ELR (cell line): ENCODE measurements at regions not wholly inside any gene's neighbourhood (a gene's known extent, or its start where the extent isn't known, plus 50 kb on each side); places are given as distances from the start of the nearest gene placed in this dataset.

Source experiments
- DNase-seq: peaks from one replicate; pipeline ENCODE4 v3.0.0-alpha.2; 2015; ENCODE audit warnings: low read depth

DNA sequence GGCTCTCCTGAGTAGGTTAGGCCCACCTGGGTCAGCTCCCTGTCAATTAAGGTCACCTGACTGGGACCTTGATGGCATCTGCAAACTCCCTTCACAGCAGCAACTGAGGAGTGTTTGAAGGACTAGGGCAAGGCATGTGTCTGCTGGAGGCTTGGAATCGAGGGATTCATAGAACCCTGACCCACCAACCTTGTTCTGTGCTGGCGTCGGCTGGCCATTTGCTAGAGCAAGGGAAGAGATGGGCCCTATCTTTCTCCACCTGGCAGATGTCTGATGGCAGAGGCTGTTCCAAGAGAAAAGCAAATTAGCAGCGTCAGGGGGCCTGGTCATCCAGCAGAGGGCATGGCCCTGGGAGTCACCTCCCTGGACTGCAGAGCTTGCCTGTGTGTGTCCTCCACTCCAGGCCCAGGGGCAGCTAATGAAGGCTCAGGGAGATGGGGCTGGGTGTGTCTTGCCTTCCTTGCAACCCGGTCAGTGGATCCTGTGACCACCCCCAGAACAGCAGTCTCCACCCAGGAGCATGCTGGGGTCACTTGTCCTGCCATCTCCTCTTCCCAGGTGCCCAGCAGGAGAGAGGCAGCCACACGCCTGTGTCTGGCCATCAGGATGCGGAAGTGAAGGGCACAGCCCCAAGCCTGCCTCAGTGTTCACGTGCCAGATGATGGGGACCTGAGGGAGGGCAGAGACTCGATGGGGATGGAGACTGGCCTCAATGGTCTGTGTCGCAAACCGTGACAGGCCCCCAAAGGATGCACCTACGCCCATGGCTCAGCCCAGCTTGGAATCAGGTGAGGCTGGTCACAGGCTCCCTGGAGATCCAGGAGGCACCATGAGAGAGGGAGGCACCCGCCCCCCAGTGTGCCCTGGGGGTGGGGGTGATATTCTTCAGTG is 53.9 kb downstream of the BARX1 start:
- DNase-seq: no peak

DNA sequence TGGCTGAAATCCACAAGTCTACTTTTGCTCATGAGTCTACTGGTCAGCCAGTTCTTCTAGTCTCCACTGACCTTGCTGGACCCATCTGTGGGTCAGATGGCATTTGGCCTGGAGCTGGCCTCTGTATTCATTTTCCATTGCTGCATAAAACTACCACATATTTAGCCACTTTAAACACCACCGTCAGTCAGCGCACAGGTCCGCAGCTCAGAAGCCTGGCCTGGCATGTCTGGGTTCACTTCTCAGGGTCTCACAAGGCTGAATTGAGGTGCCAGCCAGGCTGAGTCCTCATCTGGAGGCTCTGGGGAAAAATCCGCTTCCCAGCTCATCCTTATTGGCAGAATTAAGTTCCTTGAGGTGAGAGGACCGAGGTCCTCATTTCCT is 54.7 kb downstream of the BARX1 start:
- no peak for DNase-seq

- DNase-seq: no peak
These were observed 55.3 kb downstream of the BARX1 start for GRCh38 chr9:93899609-93900435.

DNA sequence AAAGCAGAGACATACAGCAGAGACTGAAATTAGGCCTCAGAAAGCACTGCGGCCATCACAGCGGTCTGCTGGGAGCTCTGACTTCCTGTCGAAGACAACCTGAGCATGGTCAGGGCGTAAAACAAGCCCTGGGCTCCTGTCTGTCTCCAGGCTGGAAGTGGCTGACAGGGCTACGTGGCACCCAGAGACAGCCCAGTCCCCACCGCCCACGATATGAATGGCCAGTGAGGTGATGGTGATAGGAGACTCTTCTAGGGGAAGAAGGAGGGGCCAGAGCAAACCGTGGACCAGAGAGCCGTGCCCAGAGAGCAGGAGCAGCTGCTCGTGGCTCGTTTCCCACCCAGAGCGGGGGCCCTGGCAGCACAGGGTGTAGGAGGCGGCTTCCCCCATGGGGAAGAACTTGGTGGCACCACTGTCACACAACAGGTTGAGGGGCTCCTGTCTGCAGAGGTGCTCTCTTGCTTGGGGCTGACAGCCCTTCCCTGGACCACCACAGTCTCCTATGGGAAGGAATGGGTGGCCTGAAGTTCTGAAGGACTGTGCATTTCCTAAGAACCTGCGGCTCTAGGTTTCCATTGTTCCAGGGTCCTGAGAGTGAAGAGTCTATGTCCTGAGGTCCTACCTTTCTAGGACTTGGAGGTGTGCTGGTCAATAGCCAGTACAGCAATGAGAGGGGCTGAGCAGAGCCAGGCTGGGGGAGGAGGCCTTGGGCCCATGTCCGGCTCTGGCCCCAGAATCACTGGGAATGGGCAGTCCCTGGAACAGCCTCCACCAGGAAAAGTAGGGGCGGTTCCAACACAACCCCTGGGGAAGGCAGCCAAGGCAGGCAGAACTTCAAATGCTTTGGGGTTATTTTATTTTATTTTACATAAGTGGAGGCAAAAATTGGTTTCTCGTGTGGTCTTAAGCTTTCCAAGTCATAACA is 56.4 kb downstream of the BARX1 start:
- no peak for DNase-seq

- DNase-seq: no peak
These were observed 57.1 kb downstream of the BARX1 start for GRCh38 chr9:93898026-93898425.

DNA sequence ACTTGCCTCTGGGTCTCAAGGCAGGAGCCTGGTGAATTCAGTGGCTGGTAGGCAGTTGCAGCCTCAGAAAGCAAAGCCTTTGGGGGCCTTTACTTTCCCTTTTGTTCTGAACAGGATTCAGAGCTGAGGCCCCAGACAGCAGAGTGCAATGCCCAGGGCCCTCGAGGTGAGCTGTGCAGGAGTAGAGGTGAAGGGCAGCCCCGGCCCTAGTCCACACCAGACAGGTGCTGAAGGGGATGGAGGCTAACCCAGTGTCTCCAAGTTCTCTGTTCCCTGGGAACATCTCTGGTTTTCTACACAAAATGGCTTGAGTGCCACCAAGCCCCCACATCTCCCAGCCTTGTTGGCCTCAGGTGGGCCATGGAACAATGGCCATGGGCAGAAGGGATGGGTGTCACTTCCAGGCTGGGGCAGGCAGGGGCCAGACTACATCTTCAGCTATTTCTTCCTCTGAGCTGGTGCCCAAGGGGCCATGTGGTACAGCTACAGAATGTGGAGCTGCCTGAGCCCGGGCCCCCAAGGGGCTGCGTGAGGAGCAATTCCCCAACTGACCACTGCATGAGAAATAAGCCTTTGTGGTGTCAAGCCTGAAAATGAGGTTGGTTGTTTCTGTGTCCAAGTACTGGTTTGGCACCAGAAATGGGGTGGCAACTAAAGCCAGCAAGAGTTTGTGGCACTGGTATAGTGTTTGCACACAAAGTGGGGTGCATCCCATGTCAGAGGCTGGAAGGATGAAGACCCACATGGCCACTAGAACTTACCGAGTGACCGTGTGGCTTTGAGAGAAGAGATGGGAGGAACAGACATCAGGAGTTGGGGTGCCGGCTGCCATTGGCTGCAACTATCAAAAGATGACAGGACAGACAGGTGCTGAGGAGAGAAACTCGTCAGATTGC is 57.8 kb downstream of the BARX1 start:
- no peak for DNase-seq

- no peak for DNase-seq
These were observed 58.6 kb downstream of the BARX1 start for GRCh38 chr9:93896496-93897033.

GRCh38 chr9:93896093-93896492 is 59.1 kb downstream of the BARX1 start:
- DNase-seq: no peak

- no peak for DNase-seq
These were observed 59.6 kb downstream of the BARX1 start for GRCh38 chr9:93895535-93895934.

GRCh38 chr9:93894691-93895079 is 60.5 kb downstream of the BARX1 start:
- no peak for DNase-seq

DNA sequence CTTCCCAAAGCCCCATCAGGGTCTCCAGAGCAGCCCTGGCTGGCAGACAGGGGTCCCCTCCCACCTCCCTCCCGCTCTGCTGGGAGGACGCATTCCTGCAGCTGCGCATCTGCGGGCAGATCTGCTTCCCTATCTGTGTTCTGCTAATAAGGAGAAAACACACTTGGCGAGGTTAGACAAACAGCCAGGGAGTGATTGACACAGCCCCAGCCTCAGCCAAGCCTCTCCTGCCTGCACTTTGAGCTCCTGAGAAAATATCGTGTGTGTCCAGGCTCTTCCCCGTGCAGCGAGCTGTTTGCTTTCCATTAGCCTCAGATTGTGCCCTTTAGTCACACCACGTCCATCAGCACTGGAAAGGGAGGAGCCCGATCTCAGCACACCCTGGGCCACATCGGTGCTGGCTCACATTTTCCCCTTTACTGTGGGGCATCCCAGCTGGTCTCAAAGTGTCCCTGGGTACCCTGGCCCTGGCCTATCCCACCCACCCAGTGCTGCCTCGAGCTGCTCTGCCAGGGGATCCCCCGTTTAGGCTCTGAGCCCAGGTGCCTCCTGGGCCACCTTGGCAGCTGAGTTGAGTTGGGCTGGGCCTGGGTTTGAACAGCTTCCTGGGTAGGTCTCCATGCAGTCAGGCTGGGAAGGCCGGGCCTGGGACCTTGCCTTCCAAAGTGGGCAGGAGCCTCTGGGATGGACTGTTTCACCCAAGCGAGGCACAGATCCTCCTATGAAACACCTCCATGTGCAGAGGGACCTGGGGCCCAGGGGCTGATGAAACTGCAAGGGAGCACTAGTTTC is 61.1 kb downstream of the BARX1 start:
- DNase-seq: no peak

GRCh38 chr9:93893194-93893593 is 62.0 kb downstream of the BARX1 start:
- no peak for DNase-seq

GRCh38 chr9:93892748-93893147 is 62.4 kb downstream of the BARX1 start:
- DNase-seq: no peak

DNA sequence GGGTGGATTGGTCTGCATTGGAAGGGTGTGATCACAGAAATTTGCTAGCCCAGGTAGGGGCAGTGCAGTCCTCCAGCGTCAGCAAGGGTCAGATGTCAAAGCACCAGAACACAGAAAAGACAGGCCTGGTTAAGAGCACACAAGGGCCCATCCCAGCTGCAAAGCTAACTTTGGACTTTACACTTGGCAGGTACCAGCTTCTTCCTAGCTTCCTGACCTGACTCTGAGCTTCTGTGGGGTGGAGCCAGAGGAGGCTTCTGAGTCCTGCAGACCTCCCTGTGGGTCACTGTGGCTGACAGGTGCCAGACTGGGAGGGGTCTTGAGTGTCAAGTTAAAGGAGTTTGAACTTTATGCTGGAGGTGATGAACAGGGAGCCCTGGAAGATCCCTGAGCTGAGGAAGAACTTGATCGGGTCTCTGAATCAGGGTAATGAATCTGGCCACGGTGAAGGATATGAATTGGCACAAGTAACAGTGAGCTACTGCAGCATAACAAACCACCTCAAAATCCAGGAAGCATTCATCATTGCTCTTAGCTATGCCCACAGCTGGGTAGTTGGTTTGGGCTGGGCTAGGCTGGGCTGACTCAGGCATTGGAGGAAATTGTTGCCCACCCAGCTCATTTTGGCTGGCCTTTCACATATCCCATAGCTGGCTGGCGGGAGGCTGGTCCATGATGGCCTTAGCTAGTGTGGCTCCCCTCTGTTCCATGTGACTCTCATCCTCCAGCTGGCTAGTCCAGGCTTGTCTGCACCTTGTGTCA is 63.4 kb downstream of the BARX1 start:
- DNase-seq: no peak

DNA sequence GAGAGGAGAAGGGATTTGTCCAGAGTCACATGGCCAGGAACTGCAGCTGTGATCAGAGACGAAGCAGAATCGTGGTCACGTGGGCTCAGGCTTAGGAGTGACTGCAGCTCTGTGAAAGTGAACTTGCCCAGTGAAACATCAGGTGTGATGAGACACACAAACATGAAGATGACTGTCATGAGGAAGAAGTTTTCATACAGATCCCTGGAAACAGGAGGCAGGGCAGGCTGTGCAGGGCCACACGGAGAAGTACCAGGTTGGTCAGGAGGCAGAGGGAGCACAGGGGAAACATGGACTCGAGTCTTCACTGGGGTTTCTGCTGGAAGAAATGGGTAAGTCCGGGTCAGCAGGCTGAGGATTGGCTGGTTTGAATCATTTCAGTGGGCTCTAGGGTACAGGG is 64.1 kb downstream of the BARX1 start:
- no peak for DNase-seq

DNA sequence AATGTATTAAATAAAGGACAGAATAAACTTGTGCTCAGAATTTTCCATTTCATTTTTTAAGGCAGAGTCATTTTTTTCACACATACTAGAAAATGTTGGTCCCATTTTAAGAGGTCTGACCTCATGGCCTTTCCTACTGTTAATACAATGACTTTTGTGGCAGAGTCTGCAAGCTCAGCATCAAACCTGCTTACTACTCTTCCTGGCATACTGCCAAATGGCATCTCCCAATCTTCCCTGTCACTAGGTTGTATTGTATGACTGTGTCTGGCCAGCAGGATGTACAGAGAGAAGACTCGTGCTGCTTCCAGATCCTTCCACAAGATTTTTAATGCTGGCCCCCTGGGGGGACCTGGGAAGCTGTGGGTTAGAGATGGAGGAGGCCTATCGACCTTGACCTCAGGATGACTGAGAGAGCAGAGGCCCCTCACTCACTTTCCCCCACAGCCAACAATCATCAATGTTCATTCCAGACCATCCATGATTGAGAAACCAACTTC is 64.7 kb downstream of the BARX1 start:
- DNase-seq: no peak

GRCh38 chr9:93886911-93887310 is 68.2 kb downstream of the BARX1 start:
- DNase-seq: no peak

DNA sequence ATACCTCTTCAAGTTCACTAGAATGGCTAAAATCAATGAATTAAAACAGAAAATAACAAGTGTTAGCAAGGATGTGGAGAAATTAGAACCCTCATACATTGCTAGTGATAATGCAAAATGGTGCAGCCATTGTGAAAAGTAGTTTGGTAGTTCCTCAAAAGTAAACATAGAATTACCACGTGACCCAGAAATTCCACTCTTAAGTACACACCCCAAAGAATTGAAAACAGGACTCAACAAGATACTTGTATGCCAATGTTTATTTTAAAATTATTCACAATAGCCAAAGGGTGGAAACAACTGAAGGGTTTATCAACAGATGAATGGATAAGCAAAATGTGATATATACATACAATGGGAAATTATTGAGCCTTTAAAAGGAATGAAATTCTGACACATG is 70.3 kb downstream of the BARX1 start:
- no peak for DNase-seq
